Gastroesophageal sphincter (tissue), 3 donors: ENCODE measurements at regions not wholly inside any gene's neighbourhood (a gene's known extent, or its start where the extent isn't known, plus 50 kb on each side); places are given as distances from the start of the nearest gene placed in this dataset.

Experiments used
- CTCF ChIP-seq, 4 experiments: fragments of 200-600 bp in 2 of 4; fragments of 450-650 bp in 2 of 4; sonication (generic) in 1 of 4; IDR thresholded peaks; one replicate each; pipeline ENCODE4 v1.5.1; 2017 to 2019; ENCODE audit warnings: antibody characterized with exemption in 4 of 4, mild to moderate bottlenecking in 2 of 4, moderate library complexity in 2 of 4
- EP300 ChIP-seq: sonication (generic); formaldehyde crosslinking; IDR thresholded peaks from one replicate; pipeline ENCODE4 v1.6.1; 2017; ENCODE audit warnings: antibody characterized with exemption, mild to moderate bottlenecking

GRCh38 chr1:233819042-233819441, 85.4 kb upstream of the SLC35F3 start:
- TF ChIP-seq CTCF (IDR thresholded peaks at IDR 0.05) (no peak), EP300 (no peak)
